A549 (cell line): ENCODE measurements at regions not wholly inside any gene's neighbourhood (a gene's known extent, or its start where the extent isn't known, plus 50 kb on each side); places are given as distances from the start of the nearest gene placed in this dataset.

ENCODE experiments used
- CTCF ChIP-seq: fragments of >200 bp; sonication (Bioruptor Twin); formaldehyde crosslinking; IDR thresholded peaks from 3 replicates; pipeline ENCODE4 v1.5.1; 2016
- EP300 ChIP-seq, 2 experiments: fragments of >200 bp; sonication (Bioruptor Twin); formaldehyde crosslinking; IDR thresholded peaks; 2 replicates in 1 of 2; 3 replicates in 1 of 2; pipeline ENCODE4 v1.6.1; 2016 to 2017
- JUN ChIP-seq, 2 experiments: fragments of >200 bp; sonication (Bioruptor Twin); formaldehyde crosslinking; IDR thresholded peaks; 2 replicates in 1 of 2; 3 replicates in 1 of 2; pipeline ENCODE4 v1.6.1; 2016 to 2017
- POLR2A ChIP-seq: IDR thresholded peaks from 2 replicates; pipeline ENCODE4 v1.6.1; 2012; ENCODE audit warnings: mild to moderate bottlenecking, low read length
- POLR2AphosphoS2 ChIP-seq: conservative IDR thresholded peaks from 2 replicates; pipeline ENCODE4 v1.6.1; 2012; ENCODE audit warnings: low read length, improper control_type of control experiment, inconsistent platforms
- TF ChIP-seq, protein P1 (sequence below): fragments of 450-650 bp; IDR thresholded peaks from 2 replicates; pipeline ENCODE4 v1.6.1; 2014; ENCODE audit warnings: antibody characterized with exemption
- TF ChIP-seq, protein P2 (sequence below): fragments of 200-600 bp; sonication (generic); IDR thresholded peaks from 2 replicates; pipeline ENCODE4 v1.6.1; 2016; ENCODE audit warnings: antibody characterized with exemption, mild to moderate bottlenecking, moderate library complexity
- TF ChIP-seq, protein P3 (sequence below): fragments of 250-450 bp; sonication (Bioruptor Pico); IDR thresholded peaks from 2 replicates; pipeline ENCODE4 v1.5.0; 2021; ENCODE audit warnings: mild to moderate bottlenecking, moderate library complexity, borderline replicate concordance

- TF ChIP-seq, protein P1, sequence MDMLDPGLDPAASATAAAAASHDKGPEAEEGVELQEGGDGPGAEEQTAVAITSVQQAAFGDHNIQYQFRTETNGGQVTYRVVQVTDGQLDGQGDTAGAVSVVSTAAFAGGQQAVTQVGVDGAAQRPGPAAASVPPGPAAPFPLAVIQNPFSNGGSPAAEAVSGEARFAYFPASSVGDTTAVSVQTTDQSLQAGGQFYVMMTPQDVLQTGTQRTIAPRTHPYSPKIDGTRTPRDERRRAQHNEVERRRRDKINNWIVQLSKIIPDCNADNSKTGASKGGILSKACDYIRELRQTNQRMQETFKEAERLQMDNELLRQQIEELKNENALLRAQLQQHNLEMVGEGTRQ = no peak
- no peak for TF ChIP-seq JUN (IDR thresholded peaks at IDR 0.05)
- TF ChIP-seq, protein P2, sequence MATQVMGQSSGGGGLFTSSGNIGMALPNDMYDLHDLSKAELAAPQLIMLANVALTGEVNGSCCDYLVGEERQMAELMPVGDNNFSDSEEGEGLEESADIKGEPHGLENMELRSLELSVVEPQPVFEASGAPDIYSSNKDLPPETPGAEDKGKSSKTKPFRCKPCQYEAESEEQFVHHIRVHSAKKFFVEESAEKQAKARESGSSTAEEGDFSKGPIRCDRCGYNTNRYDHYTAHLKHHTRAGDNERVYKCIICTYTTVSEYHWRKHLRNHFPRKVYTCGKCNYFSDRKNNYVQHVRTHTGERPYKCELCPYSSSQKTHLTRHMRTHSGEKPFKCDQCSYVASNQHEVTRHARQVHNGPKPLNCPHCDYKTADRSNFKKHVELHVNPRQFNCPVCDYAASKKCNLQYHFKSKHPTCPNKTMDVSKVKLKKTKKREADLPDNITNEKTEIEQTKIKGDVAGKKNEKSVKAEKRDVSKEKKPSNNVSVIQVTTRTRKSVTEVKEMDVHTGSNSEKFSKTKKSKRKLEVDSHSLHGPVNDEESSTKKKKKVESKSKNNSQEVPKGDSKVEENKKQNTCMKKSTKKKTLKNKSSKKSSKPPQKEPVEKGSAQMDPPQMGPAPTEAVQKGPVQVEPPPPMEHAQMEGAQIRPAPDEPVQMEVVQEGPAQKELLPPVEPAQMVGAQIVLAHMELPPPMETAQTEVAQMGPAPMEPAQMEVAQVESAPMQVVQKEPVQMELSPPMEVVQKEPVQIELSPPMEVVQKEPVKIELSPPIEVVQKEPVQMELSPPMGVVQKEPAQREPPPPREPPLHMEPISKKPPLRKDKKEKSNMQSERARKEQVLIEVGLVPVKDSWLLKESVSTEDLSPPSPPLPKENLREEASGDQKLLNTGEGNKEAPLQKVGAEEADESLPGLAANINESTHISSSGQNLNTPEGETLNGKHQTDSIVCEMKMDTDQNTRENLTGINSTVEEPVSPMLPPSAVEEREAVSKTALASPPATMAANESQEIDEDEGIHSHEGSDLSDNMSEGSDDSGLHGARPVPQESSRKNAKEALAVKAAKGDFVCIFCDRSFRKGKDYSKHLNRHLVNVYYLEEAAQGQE = no peak
- TF ChIP-seq CTCF = no peak
- TF ChIP-seq, protein P3, sequence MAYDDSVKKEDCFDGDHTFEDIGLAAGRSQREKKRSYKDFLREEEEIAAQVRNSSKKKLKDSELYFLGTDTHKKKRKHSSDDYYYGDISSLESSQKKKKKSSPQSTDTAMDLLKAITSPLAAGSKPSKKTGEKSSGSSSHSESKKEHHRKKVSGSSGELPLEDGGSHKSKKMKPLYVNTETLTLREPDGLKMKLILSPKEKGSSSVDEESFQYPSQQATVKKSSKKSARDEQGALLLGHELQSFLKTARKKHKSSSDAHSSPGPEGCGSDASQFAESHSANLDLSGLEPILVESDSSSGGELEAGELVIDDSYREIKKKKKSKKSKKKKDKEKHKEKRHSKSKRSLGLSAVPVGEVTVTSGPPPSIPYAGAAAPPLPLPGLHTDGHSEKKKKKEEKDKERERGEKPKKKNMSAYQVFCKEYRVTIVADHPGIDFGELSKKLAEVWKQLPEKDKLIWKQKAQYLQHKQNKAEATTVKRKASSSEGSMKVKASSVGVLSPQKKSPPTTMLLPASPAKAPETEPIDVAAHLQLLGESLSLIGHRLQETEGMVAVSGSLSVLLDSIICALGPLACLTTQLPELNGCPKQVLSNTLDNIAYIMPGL (CRISPR knock-in tag) = no peak
- no peak for TF ChIP-seq POLR2AphosphoS2
- TF ChIP-seq POLR2A = no peak
- no peak for TF ChIP-seq EP300 (IDR thresholded peaks at IDR 0.05)
Measured at GRCh38 chr16:79750311-79750710, 149.8 kb upstream of the MAF start.
